ENCODE measurements at regions not wholly inside any gene's neighbourhood (a gene's known extent, or its start where the extent isn't known, plus 50 kb on each side); places are given as distances from the start of the nearest gene placed in this dataset.

DNA sequence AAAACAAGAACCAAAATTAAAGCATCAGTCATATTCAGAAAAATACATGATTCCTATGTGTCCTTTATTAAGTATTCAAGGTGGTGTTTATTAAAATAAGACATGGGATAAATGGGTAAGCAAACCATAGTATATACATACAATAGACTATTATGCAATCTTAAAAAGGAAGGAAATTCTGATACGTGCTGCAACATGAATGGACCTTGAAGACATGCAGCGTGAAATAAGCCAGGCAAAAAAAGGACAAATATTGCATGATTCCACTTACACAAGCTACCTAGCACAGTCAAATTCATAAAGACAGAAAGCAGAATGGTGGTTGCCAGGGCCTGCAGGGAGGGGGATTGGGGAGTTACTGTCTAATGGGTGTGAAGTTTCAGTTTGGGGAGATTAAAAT lies 127.7 kb downstream of the DMAC1 start:
- TF ChIP-seq, protein P1, sequence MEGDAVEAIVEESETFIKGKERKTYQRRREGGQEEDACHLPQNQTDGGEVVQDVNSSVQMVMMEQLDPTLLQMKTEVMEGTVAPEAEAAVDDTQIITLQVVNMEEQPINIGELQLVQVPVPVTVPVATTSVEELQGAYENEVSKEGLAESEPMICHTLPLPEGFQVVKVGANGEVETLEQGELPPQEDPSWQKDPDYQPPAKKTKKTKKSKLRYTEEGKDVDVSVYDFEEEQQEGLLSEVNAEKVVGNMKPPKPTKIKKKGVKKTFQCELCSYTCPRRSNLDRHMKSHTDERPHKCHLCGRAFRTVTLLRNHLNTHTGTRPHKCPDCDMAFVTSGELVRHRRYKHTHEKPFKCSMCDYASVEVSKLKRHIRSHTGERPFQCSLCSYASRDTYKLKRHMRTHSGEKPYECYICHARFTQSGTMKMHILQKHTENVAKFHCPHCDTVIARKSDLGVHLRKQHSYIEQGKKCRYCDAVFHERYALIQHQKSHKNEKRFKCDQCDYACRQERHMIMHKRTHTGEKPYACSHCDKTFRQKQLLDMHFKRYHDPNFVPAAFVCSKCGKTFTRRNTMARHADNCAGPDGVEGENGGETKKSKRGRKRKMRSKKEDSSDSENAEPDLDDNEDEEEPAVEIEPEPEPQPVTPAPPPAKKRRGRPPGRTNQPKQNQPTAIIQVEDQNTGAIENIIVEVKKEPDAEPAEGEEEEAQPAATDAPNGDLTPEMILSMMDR (IDR thresholded peaks at IDR 0.05; ENCODE audit: insufficient read depth, low read length, poor library complexity, severe bottlenecking): no peak
- TF ChIP-seq EZH2phosphoT487 (conservative IDR thresholded peaks at IDR 0.05; ENCODE audit: low read length): no peak

Measured in SU-DHL-6 (cell line).